Hematopoietic multipotent progenitor cell (in vitro differentiated cells): ENCODE measurements at regions not wholly inside any gene's neighbourhood (a gene's known extent, or its start where the extent isn't known, plus 50 kb on each side); places are given as distances from the start of the nearest gene placed in this dataset.
"Not testable (repeated sequence)": the region's sequence is repeated elsewhere in the genome, so short reads cannot be mapped to it uniquely, and the experiment has no call there.

Experiments used
- DNase-seq, 3 donors: peaks; one replicate each; pipeline ENCODE4 v3.0.0-alpha.2; 2011 to 2015; ENCODE audit warnings: low read depth in 2 of 3, low spot score in 2 of 3

DNA sequence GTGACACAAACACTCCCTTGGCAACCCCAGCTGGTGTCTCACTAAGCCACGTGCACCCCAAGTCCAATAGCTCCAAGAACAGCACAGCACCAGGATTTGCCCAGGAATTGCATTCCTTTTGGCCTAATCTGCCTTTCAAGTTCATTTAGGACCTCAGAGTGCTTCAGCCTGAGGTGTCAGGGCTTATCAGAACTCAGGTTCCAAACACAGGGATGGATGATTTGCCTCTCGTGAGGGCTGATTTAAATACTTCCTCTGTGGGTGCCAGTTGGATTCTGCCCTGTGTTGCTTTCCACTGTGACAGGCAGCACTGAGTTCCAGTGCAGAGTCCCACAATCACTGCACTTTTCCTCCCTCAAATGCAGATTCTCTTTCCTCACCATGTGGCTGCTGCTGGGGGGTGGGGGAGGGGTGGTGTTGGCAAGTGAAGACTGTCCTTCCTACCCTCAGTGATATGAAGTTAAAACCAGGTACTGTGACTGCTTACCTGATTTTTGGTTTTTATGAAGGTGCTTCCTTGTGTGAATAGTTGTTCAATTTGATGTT is 204.3 kb upstream of the STAC start:
- DNase-seq: no peak

- no peak for DNase-seq
Measured at GRCh38 chr3:36178018-36178417, 202.3 kb upstream of the STAC start.

- DNase-seq: no peak
Measured at GRCh38 chr3:36182024-36182423, 198.3 kb upstream of the STAC start.

- not testable (repeated sequence) for DNase-seq
Measured at GRCh38 chr3:36187197-36187596, 193.1 kb upstream of the STAC start.

GRCh38 chr3:36192901-36193300 is 187.4 kb upstream of the STAC start:
- DNase-seq: no peak

- peak in 1 of 3 donors; percentile 17 for DNase-seq
Measured at GRCh38 chr3:36193448-36193847, 186.9 kb upstream of the STAC start.

GRCh38 chr3:36196058-36196457 is 184.2 kb upstream of the STAC start:
- DNase-seq: no peak

GRCh38 chr3:36197151-36197550 is 183.2 kb upstream of the STAC start:
- no peak for DNase-seq

DNA sequence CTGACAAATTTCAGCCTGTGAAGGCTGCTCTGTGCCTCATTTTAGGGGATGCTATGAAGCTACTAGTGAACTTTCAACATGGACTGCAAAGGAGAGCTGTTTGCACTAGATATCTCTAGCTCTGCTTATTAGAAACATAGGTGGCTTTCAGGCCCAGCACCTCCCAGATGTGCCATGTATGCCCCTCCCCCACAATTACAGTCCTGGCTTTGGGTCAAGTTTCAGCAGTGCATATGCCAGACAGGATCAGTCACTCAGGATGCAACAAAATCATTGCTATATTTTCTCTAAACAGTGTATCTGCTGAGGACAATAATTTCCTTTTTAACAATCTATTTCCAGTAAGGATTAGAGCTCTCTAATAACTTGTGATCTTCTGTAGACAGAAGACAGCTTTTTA is 178.8 kb upstream of the STAC start:
- DNase-seq: no peak

DNA sequence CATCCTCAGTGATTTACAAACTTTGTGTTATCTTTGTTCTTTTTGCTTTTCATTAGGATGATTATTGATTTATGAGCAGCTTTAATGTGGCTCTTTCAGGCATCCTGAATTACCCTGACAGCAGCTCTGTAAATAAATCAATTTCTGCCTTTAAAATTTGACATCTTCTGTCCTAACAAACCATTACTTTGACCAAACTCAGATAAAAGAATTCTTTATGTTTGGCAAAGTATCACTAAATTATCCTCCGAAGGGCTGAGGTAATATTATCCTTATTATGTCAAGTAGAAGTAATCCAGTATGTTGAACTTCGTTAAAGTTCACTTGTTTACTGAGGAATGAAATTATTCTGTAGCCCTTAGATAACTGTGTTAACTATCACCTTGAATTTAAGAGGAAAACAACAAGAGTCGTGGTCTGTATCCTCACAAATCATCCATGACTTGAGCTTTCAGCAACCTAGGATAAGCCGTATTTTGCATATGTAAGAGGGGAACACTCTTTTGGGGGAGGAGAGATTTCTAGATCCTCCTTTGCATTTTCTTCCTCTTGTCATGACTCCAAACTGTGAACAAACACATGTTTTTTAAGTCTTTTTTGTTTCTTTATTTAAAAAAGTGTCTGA is 173.2 kb upstream of the STAC start:
- DNase-seq: no peak

DNA sequence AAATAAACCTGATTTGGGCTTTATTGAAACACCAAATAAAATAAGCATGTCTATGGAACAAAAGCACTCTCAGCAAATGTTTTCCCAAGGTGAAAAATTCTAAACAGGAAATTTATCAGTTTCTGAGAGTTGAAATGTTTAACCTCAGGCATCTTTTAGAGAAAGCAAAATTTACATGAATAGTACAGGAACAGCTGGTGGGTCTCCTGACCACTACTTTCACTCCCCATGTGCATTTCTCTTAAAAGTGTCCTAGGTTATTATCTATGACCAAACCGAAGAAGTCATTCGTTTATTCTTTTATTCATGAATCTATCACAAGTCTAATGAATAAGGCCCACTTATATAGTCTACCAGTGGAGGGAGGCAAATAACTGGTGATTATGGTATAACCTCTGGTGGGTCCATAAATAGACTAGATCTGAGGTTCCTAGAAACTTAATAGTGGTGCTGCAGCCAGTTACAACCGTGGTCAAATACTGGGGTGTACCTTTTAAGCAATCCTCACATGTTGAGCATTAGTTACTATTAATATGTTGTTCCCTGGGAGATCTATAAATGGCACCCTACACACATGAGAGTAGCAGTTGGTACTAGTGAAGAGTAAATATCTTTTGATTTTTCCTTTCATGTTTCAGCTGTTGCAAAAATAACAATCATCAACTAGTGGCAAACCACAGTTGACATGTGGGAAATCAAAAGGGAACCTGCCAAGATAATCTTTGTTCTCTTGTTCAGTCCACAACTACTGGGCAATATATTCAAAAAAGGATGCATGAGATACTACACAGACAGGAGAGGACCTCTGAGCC is 169.3 kb upstream of the STAC start:
- DNase-seq: peak in 1 of 3 donors; percentile 18

GRCh38 chr3:36211652-36211999 is 168.7 kb upstream of the STAC start:
- no peak for DNase-seq

GRCh38 chr3:36212251-36212650 is 168.1 kb upstream of the STAC start:
- no peak for DNase-seq

DNA sequence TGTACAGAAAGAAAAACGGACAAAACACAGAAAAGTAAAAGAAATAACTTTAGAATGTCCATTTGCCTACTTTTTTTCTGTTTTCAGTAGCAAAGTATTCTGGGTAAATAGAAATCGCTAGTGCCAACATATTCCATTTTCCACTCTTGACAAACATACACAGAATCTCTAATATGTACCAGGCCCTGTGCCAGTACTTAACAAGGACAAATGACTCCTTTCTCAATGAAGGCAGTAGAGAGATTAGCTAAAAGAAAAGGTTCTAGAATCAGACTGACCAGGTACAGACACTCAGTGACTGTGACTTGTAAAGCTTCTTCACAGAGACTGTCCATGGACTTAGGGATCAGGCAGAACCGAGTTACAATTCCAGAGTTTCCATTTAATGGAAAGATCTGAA is 165.8 kb upstream of the STAC start:
- no peak for DNase-seq

- DNase-seq: peak in 1 of 3 donors; percentile 16
Measured at GRCh38 chr3:36215241-36215640, 165.1 kb upstream of the STAC start.

DNA sequence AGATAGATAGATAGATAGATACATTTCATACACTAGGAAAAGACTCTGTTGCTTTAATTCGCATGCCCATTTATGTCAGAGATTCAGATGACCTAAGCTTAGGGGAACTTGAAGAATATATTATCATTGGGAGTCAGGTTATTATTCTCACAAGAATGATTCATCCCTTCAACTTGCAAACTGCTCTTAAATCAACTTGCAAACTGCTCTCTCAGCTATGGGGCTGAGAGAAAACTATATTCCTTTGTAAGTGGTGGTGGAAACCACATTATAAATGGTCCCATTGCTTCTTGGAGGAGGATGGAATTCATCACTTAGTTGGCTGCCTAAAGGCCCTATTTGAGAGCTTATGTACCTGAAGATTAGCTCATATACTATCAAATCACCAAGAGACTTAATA is 160.9 kb upstream of the STAC start:
- no peak for DNase-seq

DNA sequence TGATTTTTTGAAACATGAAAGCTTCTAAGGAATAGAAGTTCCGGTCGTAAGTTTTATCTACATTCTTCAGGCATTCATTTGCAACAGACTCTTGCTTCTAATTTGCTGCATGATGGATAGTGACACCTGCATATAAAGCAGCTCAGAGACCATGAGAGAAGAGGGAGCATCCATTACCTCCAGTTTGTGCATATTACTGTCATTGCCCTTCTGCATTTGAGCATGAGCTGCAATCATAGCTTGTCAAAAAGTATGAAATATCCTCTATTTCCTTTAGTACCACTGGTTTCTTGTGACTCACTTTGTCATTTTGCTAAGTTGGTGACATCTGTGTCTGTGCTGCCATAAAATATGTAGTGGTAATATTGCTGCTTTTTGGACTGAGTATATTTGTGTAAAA is 160.1 kb upstream of the STAC start:
- DNase-seq: no peak

DNA sequence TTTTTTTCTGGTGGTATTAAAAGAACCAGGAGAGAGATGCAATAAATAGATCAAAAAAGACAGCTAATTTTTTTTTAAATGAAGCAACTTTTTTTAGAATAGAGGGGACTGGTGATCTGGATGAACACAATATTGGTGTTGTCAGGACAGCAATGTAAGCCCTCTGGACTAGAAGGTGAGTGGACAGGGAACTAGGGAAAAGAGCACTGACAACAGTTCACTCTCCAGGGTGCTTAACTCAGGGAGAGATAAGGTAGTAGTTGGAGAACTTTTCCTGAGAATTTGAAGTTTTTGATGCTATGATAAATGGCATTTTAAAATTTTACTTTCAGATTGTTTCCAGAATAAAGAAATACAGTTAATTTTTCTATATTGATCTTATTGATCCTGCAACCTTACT is 158.3 kb upstream of the STAC start:
- no peak for DNase-seq

DNA sequence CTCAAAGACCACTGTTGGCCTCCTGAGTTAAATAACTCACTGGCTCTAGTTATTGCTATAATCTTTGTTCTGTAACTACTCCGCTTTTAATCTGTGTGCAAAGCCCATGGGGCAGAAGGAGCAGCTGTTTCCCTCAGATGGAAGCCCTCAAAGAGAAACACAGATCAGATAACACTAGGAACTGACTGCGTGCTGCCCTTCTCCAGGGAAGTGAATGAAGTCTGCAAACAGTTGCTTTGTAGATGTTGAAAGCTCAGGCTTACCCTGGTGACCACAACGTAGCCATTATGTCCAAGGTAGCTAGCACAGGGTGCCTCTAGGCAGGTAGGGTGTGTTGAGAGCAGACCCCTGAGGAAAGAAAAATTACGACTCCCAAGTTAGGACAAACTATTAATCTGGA is 152.3 kb upstream of the STAC start:
- DNase-seq: peak in 2 of 3 donors; percentile 6 to 61

DNA sequence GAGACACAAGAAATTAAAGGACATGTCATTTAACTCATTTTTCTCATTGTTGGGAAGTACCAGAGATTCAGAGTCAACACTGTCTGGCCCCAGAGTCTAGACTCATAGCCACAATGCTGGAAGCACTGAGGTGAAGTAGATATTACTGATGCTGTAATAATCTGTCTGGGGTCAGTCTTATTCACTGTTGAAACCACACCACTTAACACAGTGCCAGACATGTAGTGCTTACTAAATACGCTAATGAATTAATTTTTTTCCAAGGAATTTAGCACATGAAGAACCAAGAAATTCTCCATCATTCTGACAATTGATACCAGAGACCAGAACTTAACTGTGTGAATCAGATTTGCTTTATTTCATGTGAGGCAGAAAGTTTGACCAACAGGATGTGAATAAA is 150.8 kb upstream of the STAC start:
- no peak for DNase-seq

- no peak for DNase-seq
Measured at GRCh38 chr3:36232797-36233489, 147.4 kb upstream of the STAC start.

- no peak for DNase-seq
Measured at GRCh38 chr3:36244728-36245127, 135.6 kb upstream of the STAC start.
